HEK293 (cell line): ENCODE measurements at regions not wholly inside any gene's neighbourhood (a gene's known extent, or its start where the extent isn't known, plus 50 kb on each side); places are given as distances from the start of the nearest gene placed in this dataset.

Experiments
- CTCF ChIP-seq: fragments of 450-650 bp; formaldehyde crosslinking; IDR thresholded peaks from 2 replicates; pipeline ENCODE4 v1.5.1; 2016; ENCODE audit warnings: missing biosample characterization, missing genetic modification characterization
- ZNF24 ChIP-seq: fragments of 450-650 bp; formaldehyde crosslinking; IDR thresholded peaks from 2 replicates; pipeline ENCODE4 v1.5.1; 2016; ENCODE audit warnings: missing biosample characterization, missing genetic modification characterization
- ZNF843 ChIP-seq: fragments of 450-650 bp; formaldehyde crosslinking; IDR thresholded peaks from 2 replicates; pipeline ENCODE4 v1.5.1; 2016; ENCODE audit warnings: missing biosample characterization, missing genetic modification characterization

- TF ChIP-seq ZNF843 (tag by site-specific recombination) (no peak), CTCF (tag by site-specific recombination) (no peak), ZNF24 (no peak)
Measured at GRCh38 chr2:185215497-185215896, 523.1 kb upstream of the FSIP2 start.
